GM18502 (cell line): ENCODE measurements at regions not wholly inside any gene's neighbourhood (a gene's known extent, or its start where the extent isn't known, plus 50 kb on each side); places are given as distances from the start of the nearest gene placed in this dataset.

ENCODE experiments used
- ATAC-seq: cut with Tn5 transposase; IDR thresholded peaks from one replicate; pipeline ENCODE4 v1.9.1; 2021; ENCODE audit warnings: mild to moderate bottlenecking; ENCODE audit not compliant: unreplicated experiment, poor library complexity

DNA sequence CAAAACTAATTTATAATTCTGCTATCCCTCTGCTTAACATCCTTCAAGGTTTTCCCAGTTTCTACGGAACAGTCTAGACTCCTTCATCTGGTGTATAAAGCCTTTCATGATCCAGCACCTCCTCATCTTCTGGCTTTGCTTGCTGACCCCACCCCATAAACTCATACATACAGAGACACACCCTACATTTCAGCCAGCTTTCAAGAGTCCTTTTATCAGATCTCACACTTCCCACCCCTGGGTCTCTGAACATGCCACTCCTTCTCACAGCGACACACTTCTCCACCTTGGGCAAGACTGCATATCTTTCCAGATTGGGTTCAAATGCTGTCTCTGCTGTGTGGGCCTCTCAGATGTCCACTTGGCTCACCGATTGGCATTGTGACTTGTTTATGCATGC, 166.8 kb upstream of the LPP start:
- ATAC-seq = no peak

GRCh38 chr3:187987924-187988323, 166.0 kb upstream of the LPP start:
- ATAC-seq = no peak

DNA sequence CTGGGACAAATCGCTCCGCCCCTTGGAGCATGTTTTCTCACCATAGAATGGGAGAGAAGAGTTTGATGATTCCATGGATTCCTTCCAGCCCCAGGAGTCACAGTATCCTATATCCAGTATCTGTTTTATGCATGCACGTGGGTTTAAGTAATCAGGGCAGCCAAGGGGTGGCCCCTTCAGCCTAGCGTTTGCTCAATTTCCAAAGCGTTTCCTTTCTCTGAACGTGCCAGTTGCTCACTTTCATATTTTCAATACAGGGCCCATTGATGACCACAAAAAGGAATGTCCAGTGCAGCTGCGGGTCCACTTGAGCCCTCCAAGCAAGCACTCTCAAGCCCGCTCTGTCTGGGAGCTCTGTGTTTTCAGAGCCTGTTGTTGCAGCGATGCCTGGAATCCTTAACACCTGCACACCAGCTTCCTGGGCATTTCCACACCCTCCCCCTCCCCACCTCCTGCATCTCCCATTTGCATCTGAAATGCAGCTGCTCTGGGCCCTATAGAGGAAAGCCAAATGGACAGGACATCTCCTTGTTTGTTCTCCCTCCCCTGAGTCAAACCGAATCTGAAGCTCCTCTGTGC, 164.3 kb upstream of the LPP start:
- ATAC-seq = no peak

- ATAC-seq = no peak
Measured at GRCh38 chr3:187992609-187993008, 161.3 kb upstream of the LPP start.

- no peak for ATAC-seq
Measured at GRCh38 chr3:187994221-187995042, 159.5 kb upstream of the LPP start.

- no peak for ATAC-seq
Measured at GRCh38 chr3:187995043-187995400, 158.9 kb upstream of the LPP start.

GRCh38 chr3:187995667-187996066, 158.3 kb upstream of the LPP start:
- no peak for ATAC-seq

GRCh38 chr3:187996609-187997008, 157.3 kb upstream of the LPP start:
- no peak for ATAC-seq

GRCh38 chr3:187997490-187997889, 156.5 kb upstream of the LPP start:
- ATAC-seq = no peak

DNA sequence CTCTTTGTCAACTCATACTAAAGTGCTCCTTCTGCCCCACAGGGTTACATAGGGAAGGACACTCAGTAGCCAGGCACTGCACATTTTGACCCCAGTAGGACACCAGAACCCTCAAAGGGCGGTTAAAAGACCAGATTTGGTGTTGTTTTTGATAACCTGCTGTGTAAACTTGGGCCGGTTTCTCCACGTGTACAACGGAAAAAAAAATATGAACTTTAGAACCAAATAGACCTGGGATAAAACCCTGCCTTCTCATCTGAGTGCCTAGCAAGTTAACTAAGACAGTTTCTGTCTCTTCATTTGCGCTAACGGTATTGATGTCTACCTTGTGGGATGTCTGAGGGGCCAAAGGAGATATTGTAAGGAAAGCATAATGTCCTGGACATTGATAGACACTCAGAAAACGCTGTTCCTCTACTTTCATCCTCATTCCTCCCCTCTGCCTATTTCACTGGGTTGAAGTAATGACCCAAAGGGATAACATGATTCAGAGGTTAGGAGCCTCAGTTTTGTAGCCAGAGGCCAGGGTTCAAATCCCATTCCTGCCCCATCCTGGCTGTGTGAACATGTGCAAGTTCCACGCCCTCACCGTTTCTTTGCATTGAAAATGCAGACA, 155.9 kb upstream of the LPP start:
- no peak for ATAC-seq

DNA sequence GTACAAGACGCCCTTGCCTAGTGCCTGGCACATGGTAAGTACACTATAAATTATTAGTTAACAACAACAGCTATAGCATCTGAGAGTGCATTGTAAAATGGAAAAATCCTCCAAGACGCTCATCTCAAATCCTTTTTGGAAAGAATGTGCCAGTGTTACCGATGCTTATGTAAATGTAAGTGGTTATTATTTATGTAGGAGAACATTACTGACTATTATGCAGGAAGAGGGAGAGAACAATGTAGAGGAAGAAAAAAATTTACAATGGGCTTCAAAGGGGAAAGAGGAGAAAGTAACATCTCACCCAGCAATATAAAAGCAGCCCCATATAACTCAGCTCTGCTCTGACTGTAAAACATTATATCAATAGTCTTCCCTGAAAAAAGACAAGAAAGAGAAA, 155.3 kb upstream of the LPP start:
- no peak for ATAC-seq

- ATAC-seq = no peak
Measured at GRCh38 chr3:187999821-188000220, 154.1 kb upstream of the LPP start.

DNA sequence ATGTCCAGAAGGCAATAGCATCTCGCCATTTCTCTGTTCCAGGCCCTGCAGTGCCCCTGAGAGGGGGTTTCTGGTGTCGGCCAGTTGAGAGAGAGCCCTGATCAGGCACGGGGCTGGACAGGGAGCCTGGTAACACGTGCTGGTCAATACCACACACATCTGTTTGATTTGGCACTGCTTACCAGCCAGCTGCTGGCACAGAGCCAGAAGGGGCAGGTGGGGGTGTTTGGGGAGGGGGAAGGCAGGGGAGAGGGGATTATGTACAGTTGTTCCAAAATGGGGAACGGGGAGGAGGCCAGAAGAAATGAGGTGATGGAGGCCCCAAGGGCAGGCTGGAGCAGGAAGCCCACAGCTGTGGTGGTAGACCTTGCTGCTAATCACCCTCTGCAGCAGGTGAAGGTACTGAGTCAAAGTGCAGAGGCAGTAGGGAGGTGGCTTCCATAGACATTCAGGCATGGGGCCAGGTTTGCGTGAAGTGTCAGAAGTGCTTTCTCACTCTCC, 153.5 kb upstream of the LPP start:
- ATAC-seq = no peak

DNA sequence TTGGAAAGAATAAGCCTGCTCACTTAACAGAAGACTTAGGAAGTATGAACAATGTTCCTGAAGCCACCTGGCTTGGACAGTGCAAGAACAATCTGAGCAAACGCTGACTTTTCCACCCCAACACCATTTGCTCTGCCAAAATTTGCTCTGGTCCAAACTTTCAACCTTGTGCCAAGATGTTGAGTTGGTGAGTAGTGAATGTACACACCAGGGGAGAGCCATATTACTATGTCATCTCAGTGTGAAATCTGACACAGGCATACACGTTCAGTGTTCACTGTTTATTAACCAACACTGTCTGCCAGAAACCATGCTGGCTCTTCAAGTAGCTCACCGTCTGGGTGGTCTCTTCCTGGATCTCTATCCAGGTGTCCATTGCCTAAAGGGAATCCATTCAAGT, 152.9 kb upstream of the LPP start:
- no peak for ATAC-seq

DNA sequence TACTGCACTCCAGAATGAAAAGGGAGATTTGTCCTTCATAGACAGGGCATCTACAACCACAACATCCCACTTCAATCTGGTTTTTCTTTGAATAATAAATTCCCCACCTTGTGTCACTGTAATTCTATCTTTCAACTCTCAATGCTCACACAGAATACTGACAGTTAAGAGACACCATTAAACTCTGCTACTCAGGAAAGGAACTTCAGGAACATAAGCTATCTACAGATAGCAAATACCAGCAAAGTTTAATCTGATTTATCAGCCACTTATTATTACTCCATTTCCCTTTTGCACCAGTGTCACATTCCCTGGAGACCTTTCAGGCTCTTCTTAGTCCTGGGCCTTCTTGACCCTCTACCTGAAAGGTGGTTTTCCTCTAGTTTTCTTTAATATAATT, 152.0 kb upstream of the LPP start:
- no peak for ATAC-seq

- ATAC-seq = no peak
Measured at GRCh38 chr3:188002626-188003138, 151.3 kb upstream of the LPP start.

DNA sequence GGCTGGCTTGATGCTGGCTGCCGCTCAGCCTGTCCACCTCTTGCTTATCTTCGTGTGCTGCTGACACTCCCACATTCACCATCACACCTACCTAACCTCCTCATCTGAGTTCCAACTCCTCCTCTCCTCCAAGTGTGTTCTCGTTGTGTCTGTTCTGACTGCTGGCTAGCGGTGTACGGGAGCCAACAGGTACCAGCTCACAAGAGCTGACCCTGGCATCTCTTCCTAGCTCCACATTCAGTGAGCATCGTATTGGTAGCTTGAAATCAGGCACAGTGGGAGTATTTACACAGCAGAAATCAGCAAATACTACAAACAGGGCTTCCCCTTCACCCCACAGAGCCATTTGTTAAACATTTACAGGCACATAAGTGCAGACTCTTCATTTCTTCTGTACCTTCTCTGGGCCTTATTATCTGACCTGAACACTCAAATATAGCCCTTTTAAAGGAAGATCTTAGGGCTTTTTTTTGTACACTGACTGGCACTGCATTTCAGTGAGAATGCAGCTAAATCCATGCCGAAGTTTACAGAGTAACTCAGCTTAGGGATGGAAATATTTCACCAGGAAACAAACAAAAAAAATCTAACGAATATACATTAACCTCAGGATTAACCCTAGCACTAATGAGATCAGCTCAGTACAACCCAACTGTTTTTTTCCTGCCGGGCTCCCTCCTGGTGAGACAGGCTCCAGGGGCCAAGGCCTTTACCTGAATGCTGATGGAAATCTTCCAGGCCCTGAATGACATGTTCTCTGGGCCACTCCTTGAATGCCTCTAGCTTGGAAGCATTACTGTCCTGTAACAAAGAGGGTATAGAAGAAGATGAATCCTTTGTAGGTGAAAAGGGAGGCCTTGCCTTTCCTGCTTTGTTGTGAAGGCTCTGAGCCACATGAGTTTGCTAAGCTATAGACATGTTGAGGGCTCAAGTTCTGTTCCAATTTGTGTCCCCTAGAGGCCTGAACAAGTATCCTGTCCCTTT, 150.5 kb upstream of the LPP start:
- ATAC-seq = no peak

GRCh38 chr3:188006726-188007393, 147.1 kb upstream of the LPP start:
- no peak for ATAC-seq

DNA sequence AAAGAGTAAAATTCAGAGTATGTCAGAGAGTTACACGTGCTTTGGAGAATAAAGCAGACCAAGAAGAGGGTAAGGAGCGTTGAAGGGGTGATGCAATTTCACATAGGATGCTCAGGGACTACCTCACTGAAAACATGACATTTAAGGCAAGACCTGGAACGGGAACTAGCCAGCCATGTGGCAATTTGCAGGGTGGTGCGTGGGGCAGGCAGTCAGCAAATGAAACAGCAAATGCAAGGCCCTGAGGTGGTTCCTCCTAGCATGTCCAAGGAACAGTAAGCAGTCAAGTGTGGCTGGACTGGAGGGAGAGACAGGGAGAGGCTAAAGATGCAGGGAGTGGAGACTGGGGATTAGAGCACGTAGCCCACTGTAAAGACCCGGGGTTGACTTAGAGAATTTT, 146.1 kb upstream of the LPP start:
- ATAC-seq = no peak
